Kidney (tissue), 13 donors: ENCODE measurements at regions not wholly inside any gene's neighbourhood (a gene's known extent, or its start where the extent isn't known, plus 50 kb on each side); places are given as distances from the start of the nearest gene placed in this dataset.

ENCODE experiments used
- DNase-seq, 5 donors: peaks; one replicate each; pipeline ENCODE4 v3.0.0-alpha.2; 2013 to 2020
- FAIRE-seq: peaks from 2 replicates; lab custom pipeline; 2012; peaks lifted over from hg19 to GRCh38; lab: Jason Lieb, UNC
- H3K27ac ChIP-seq, 2 donors: one replicate each; pipeline ENCODE4 v1.7.0; 2013; ENCODE audit warnings: low read depth in 2 of 2, low read length in 2 of 2, inconsistent platforms in 1 of 2
- H3K27me3 ChIP-seq: one replicate; pipeline ENCODE4 v1.7.1; 2013; ENCODE audit warnings: low read length, inconsistent platforms; ENCODE audit not compliant: control insufficient read depth, insufficient read depth
- H3K36me3 ChIP-seq, 3 donors: one replicate each; pipeline versions ENCODE4 v1.7.0 to v1.7.1; 2013; ENCODE audit warnings: low read length in 3 of 3, control low read depth in 1 of 3, inconsistent platforms in 1 of 3; ENCODE audit not compliant: insufficient read depth in 3 of 3, control insufficient read depth in 2 of 3
- H3K4me1 ChIP-seq, 3 donors: one replicate each; pipeline versions ENCODE4 v1.7.0 to v1.7.1; 2013; ENCODE audit warnings: low read length in 3 of 3, inconsistent platforms in 1 of 3, low read depth in 1 of 3; ENCODE audit not compliant: control insufficient read depth in 2 of 3, insufficient read depth in 2 of 3
- H3K4me3 ChIP-seq, 3 donors: one replicate each; pipeline versions ENCODE4 v1.7.0 to v1.8.1; 2013; ENCODE audit warnings: low read length in 3 of 3, control low read depth in 1 of 3, inconsistent platforms in 1 of 3
- H3K9ac ChIP-seq, 3 donors: one replicate each; pipeline versions ENCODE4 v1.7.0 to v1.7.1; 2013; ENCODE audit warnings: low read length in 3 of 3, control low read depth in 1 of 3, inconsistent platforms in 1 of 3
- H3K9me3 ChIP-seq, 3 donors: one replicate each; pipeline versions ENCODE4 v1.7.0 to v1.7.1; 2013; ENCODE audit warnings: low read length in 3 of 3, control low read depth in 1 of 3, inconsistent platforms in 1 of 3; ENCODE audit not compliant: control insufficient read depth in 2 of 3, insufficient read depth in 1 of 3
- CTCF ChIP-seq: IDR thresholded peaks from 3 replicates; pipeline ENCODE4 v1.5.1; 2012; ENCODE audit warnings: mild to moderate bottlenecking, moderate library complexity, borderline replicate concordance; ENCODE audit not compliant: insufficient read depth; ENCODE audit errors: extremely low read depth
- intact Hi-C: fragments of 100-400 bp; cut with DNase I; formaldehyde crosslinking; loops from one replicate; pipeline ENCODE4 v1.11.1; 2022
- donor health status: control.
- donor health status: control.
- donor health status: control.
- donor health status: control.
- donor health status: control.
- donor health status: DM: yes; HTN: yes; CAD: no.
- donor health status: Normal renal cell carcinoma (clear cell type).

- Histone ChIP-seq H3K36me3 (no peaks in the 10 kb centered on the region), H3K27me3 (no peaks in the 10 kb centered on the region), H3K9ac (no peak overlapping the region), H3K9me3 (no peaks in the 10 kb centered on the region), H3K4me3 (no peak overlapping the region), H3K27ac (no peak overlapping the region), H3K4me1 (peaks cover 0 to 3% (median 0%) of the 10 kb centered on the region in 3 donors)
- no peak for DNase-seq
- intact Hi-C loops = no loop called here
- no peak for FAIRE-seq
- no peak for TF ChIP-seq CTCF
Observed at GRCh38 chr5:117662361-117662760, 1087.7 kb upstream of the SEMA6A start.

- Histone ChIP-seq H3K27me3 (no peaks in the 10 kb centered on the region), H3K4me3 (no peak overlapping the region), H3K4me1 (peaks cover 0 to 3% (median 0%) of the 10 kb centered on the region in 3 donors), H3K27ac (no peak overlapping the region), H3K9me3 (no peaks in the 10 kb centered on the region), H3K9ac (no peak overlapping the region), H3K36me3 (no peaks in the 10 kb centered on the region)
- no peak for TF ChIP-seq CTCF
- DNase-seq = peak in 1 of 5 donors; percentile 32
- intact Hi-C loops = no loop called here
- FAIRE-seq = no peak
Observed at GRCh38 chr5:117657541-117657940, 1082.9 kb upstream of the SEMA6A start.

DNA sequence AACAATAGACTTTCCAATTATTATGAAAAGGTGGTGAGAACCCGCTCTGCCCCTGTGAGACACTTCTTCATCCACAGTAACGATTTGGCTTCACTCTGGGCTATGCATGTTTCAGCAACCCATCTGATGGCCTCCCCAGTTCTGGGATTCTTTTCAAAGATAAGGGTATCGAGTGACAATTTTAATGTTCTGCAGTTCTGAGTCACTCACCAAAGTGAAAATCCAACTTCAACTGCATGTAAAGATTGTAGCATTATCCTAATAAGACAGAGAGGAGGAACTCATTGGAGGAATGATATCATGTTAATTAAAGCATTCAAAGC, 1078.3 kb upstream of the SEMA6A start:
- Histone ChIP-seq H3K27me3 (no peaks in the 10 kb centered on the region), H3K9me3 (no peaks in the 10 kb centered on the region), H3K4me1 (no peaks in the 10 kb centered on the region), H3K27ac (no peak overlapping the region), H3K4me3 (no peak overlapping the region), H3K9ac (no peak overlapping the region), H3K36me3 (no peaks in the 10 kb centered on the region)
- FAIRE-seq (no peak), DNase-seq (no peak)
- intact Hi-C loops = no loop called here
- TF ChIP-seq CTCF = no peak
